Testis (tissue), 2 donors: ENCODE measurements at regions not wholly inside any gene's neighbourhood (a gene's known extent, or its start where the extent isn't known, plus 50 kb on each side); places are given as distances from the start of the nearest gene placed in this dataset.
A peak's percentile ranks its signal among the peaks of the same experiment; 100 is the strongest.

Experiments used
- DNase-seq: peaks from one replicate; pipeline ENCODE4 v3.0.0-alpha.2; 2019
- H3K27ac ChIP-seq, 2 donors: fragments of 200-600 bp; sonication (generic); one replicate each; pipeline ENCODE4 v1.5.1; 2019
- H3K27me3 ChIP-seq: fragments of 200-600 bp; sonication (generic); one replicate; pipeline ENCODE4 v1.5.1; 2019
- H3K36me3 ChIP-seq: fragments of 200-600 bp; sonication (generic); one replicate; pipeline ENCODE4 v1.5.1; 2017; ENCODE audit warnings: low read depth; ENCODE audit errors: missing control alignments
- H3K4me1 ChIP-seq: fragments of 200-600 bp; sonication (generic); one replicate; pipeline ENCODE4 v1.5.1; 2019
- H3K4me3 ChIP-seq, 2 donors: fragments of 200-600 bp; sonication (generic); one replicate each; pipeline ENCODE4 v1.5.1; 2017 to 2019
- H3K9me3 ChIP-seq: fragments of 200-600 bp; sonication (generic); one replicate; pipeline ENCODE4 v1.5.1; 2017
- CTCF ChIP-seq, 3 experiments: fragments of 450-650 bp in 2 of 3; fragments of 200-600 bp in 1 of 3; sonication (generic) in 1 of 3; IDR thresholded peaks; one replicate each; pipeline ENCODE4 v1.5.1; 2016 to 2019; ENCODE audit warnings: antibody characterized with exemption in 3 of 3, mild to moderate bottlenecking in 2 of 3, moderate library complexity in 1 of 3
- POLR2A ChIP-seq: fragments of 450-650 bp; IDR thresholded peaks from one replicate; pipeline ENCODE4 v1.6.1; 2017; ENCODE audit warnings: antibody characterized with exemption, mild to moderate bottlenecking, moderate library complexity
- WGBS, 2 donors: methylation state at CpG; one replicate each; pipeline ENCODE4 v1.1.5; 2018; 5-methylcytosine and 5-hydroxymethylcytosine counted together
- intact Hi-C: fragments of 100-400 bp; cut with DNase I; formaldehyde crosslinking; loops from one replicate; pipeline ENCODE4 v1.15.1; 2023; ENCODE audit warnings: low total_unique reads

GRCh38 chr4:128452415-128452814 lies 164.8 kb upstream of the PGRMC2 start:
- H3K9me3 ChIP-seq = no peaks in the 10 kb centered on the region
- H3K4me1 ChIP-seq = peaks cover 3% of the 10 kb centered on the region
- no peaks in the 10 kb centered on the region for H3K27me3 ChIP-seq
- H3K4me3 ChIP-seq = no peak overlapping the region
- no peaks in the 10 kb centered on the region for H3K36me3 ChIP-seq
- intact Hi-C loops = loop anchor here (10.0 kb wide), 1 partner anchor 412 kb away; no protein-coding TSS in a partner anchor
- TF ChIP-seq POLR2A (no peak), CTCF (IDR thresholded peaks at IDR 0.05) (no peak)
- 33 to 36% methylated on average over 3 of the region's 3 CpGs for WGBS, 2 donors
- DNase-seq = peak; percentile 22
- peak overlapping the region in 1 of 2 donors; percentile 8 for H3K27ac ChIP-seq

- WGBS, 2 donors = 95 to 96% methylated on average over 7 of the region's 7 CpGs
- Histone ChIP-seq H3K27me3 (no peaks in the 10 kb centered on the region), H3K4me3 (no peak overlapping the region), H3K27ac (no peak overlapping the region), H3K4me1 (peaks cover 3% of the 10 kb centered on the region), H3K36me3 (no peaks in the 10 kb centered on the region), H3K9me3 (no peaks in the 10 kb centered on the region)
- intact Hi-C loops = loop anchor here (10.0 kb wide), 1 partner anchor 413 kb away; no protein-coding TSS in a partner anchor
- no peak for DNase-seq
- TF ChIP-seq CTCF (IDR thresholded peaks at IDR 0.05) (no peak), POLR2A (no peak)
Measured at GRCh38 chr4:128451270-128451905, 163.8 kb upstream of the PGRMC2 start.

GRCh38 chr4:128450326-128451120 lies 162.9 kb upstream of the PGRMC2 start:
- TF ChIP-seq CTCF (IDR thresholded peaks at IDR 0.05) = no peak
- TF ChIP-seq POLR2A = no peak
- no peak overlapping the region for H3K27ac ChIP-seq
- intact Hi-C loops = loop anchor here (10.0 kb wide), 1 partner anchor 414 kb away; no protein-coding TSS in a partner anchor
- no peaks in the 10 kb centered on the region for H3K9me3 ChIP-seq
- no peak overlapping the region for H3K4me3 ChIP-seq
- no peak for DNase-seq
- H3K27me3 ChIP-seq = no peaks in the 10 kb centered on the region
- WGBS, 2 donors = 76 to 80% methylated on average over 5 of the region's 5 CpGs
- H3K4me1 ChIP-seq = peaks cover 3% of the 10 kb centered on the region
- H3K36me3 ChIP-seq = no peaks in the 10 kb centered on the region

GRCh38 chr4:128449251-128449650 lies 161.6 kb upstream of the PGRMC2 start:
- TF ChIP-seq CTCF (IDR thresholded peaks at IDR 0.05) (no peak), POLR2A (no peak)
- 76 to 77% methylated on average over 1 of the region's 1 CpG for WGBS, 2 donors
- H3K4me1 ChIP-seq = peaks cover 3% of the 10 kb centered on the region
- no peaks in the 10 kb centered on the region for H3K9me3 ChIP-seq
- no peak overlapping the region for H3K27ac ChIP-seq
- intact Hi-C loops = no loop called here
- no peak overlapping the region for H3K4me3 ChIP-seq
- H3K27me3 ChIP-seq = no peaks in the 10 kb centered on the region
- no peaks in the 10 kb centered on the region for H3K36me3 ChIP-seq
- no peak for DNase-seq
